HG03442 (cell line): ENCODE measurements at regions not wholly inside any gene's neighbourhood (a gene's known extent, or its start where the extent isn't known, plus 50 kb on each side); places are given as distances from the start of the nearest gene placed in this dataset.
"Not testable (repeated sequence)": the region's sequence is repeated elsewhere in the genome, so short reads cannot be mapped to it uniquely, and the experiment has no call there.

ENCODE experiments used
- ATAC-seq: cut with Tn5 transposase; IDR thresholded peaks from one replicate; pipeline ENCODE4 v1.9.1; 2021; ENCODE audit warnings: mild to moderate bottlenecking, moderate library complexity; ENCODE audit not compliant: unreplicated experiment

- ATAC-seq: no peak
Observed at GRCh38 chr6:144392536-144392935, 107.4 kb downstream of the UTRN start.

- no peak for ATAC-seq
Observed at GRCh38 chr6:144394210-144394609, 109.1 kb downstream of the UTRN start.

GRCh38 chr6:144395014-144395413 is 109.9 kb downstream of the UTRN start:
- ATAC-seq: no peak

- ATAC-seq: no peak
Observed at GRCh38 chr6:144395826-144396225, 110.7 kb downstream of the UTRN start.

GRCh38 chr6:144397141-144397540 is 112.0 kb downstream of the UTRN start:
- no peak for ATAC-seq

GRCh38 chr6:144400321-144400720 is 115.2 kb downstream of the UTRN start:
- no peak for ATAC-seq

- ATAC-seq: no peak
Observed at GRCh38 chr6:144401736-144402733, 116.9 kb downstream of the UTRN start.

- ATAC-seq: no peak
Observed at GRCh38 chr6:144402750-144403149, 117.6 kb downstream of the UTRN start.

- ATAC-seq: no peak
Observed at GRCh38 chr6:144405163-144405562, 120.0 kb downstream of the UTRN start.

GRCh38 chr6:144406796-144407195 is 121.7 kb downstream of the UTRN start:
- ATAC-seq: no peak

GRCh38 chr6:144408161-144408560 is 123.0 kb downstream of the UTRN start:
- no peak for ATAC-seq

GRCh38 chr6:144410059-144410458 is 124.9 kb downstream of the UTRN start:
- no peak for ATAC-seq

- ATAC-seq: not testable (repeated sequence)
Observed at GRCh38 chr6:144410574-144410973, 125.4 kb downstream of the UTRN start.

- ATAC-seq: no peak
Observed at GRCh38 chr6:144411531-144412165, 126.5 kb downstream of the UTRN start.

- no peak for ATAC-seq
Observed at GRCh38 chr6:144413418-144413817, 128.3 kb downstream of the UTRN start.

- no peak for ATAC-seq
Observed at GRCh38 chr6:144415014-144415413, 129.9 kb downstream of the UTRN start.

- ATAC-seq: no peak
Observed at GRCh38 chr6:144415835-144416237, 130.7 kb downstream of the UTRN start.

- ATAC-seq: no peak
Observed at GRCh38 chr6:144416244-144416643, 131.1 kb downstream of the UTRN start.

- no peak for ATAC-seq
Observed at GRCh38 chr6:144416773-144417172, 131.6 kb downstream of the UTRN start.

- no peak for ATAC-seq
Observed at GRCh38 chr6:144417681-144418080, 132.5 kb downstream of the UTRN start.

GRCh38 chr6:144418959-144419545 is 133.9 kb downstream of the UTRN start:
- no peak for ATAC-seq

- ATAC-seq: no peak
Observed at GRCh38 chr6:144423167-144423566, 138.0 kb downstream of the UTRN start.
